Upper lobe of left lung (tissue), 4 donors: ENCODE measurements at regions not wholly inside any gene's neighbourhood (a gene's known extent, or its start where the extent isn't known, plus 50 kb on each side); places are given as distances from the start of the nearest gene placed in this dataset.

Source experiments
- POLR2A ChIP-seq, 4 donors: fragments of 450-650 bp; IDR thresholded peaks; one replicate each; pipeline ENCODE4 v1.5.1; 2016 to 2017; ENCODE audit warnings: antibody characterized with exemption in 4 of 4, mild to moderate bottlenecking in 2 of 4
- TF ChIP-seq, protein P1 (sequence below), 6 experiments: fragments of 450-650 bp in 4 of 6; fragments of 200-600 bp in 2 of 6; sonication (generic) in 2 of 6; IDR thresholded peaks; one replicate each; pipeline ENCODE4 v1.5.1; 2016 to 2019; ENCODE audit warnings: antibody characterized with exemption in 6 of 6

DNA sequence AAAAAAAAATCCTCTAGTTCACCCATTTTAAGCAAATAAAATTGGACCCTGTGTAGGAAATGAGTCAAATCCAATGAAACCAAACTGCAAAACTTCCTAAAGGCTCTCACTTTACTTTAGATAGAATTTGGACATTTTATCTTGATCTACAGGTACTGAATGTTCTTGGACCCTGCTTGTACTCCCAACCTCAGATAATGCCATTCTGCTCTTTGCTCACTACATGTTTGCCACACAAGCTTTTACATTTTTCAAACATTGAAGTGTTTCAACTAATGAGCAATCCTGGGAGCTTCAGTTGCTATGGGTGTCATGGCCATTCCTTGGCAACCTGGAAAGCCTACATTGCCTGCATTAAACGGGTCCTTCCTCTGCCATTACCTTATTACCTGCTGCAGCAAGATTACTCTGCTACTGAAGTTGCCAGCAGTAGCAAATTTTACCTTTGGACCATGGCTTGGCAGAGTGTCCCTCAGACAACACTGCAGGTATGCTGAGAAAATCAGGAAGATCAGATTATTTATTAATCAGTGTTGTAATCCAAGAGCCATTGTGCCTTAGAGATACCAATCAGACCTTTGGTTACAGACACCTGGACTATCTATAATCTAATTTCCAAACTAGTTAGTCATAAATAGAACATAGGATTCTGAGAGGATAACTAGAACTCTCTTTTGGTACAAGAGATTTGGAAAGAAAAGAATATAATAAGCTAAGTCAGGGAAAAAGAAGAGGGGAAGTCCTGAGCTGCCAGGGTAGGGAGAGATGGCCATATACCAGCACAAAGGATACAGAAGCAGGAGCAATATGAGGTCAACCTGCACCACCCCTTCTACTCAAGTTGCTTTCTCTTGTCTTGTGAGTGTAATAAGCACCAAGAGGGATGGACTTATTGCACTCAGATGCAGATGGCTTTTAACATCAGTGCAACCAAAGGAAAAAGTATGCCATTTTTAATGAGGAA, 293.3 kb upstream of the TFPI start:
- TF ChIP-seq, protein P1, sequence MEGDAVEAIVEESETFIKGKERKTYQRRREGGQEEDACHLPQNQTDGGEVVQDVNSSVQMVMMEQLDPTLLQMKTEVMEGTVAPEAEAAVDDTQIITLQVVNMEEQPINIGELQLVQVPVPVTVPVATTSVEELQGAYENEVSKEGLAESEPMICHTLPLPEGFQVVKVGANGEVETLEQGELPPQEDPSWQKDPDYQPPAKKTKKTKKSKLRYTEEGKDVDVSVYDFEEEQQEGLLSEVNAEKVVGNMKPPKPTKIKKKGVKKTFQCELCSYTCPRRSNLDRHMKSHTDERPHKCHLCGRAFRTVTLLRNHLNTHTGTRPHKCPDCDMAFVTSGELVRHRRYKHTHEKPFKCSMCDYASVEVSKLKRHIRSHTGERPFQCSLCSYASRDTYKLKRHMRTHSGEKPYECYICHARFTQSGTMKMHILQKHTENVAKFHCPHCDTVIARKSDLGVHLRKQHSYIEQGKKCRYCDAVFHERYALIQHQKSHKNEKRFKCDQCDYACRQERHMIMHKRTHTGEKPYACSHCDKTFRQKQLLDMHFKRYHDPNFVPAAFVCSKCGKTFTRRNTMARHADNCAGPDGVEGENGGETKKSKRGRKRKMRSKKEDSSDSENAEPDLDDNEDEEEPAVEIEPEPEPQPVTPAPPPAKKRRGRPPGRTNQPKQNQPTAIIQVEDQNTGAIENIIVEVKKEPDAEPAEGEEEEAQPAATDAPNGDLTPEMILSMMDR (IDR thresholded peaks at IDR 0.05) = no peak
- no peak for TF ChIP-seq POLR2A (IDR thresholded peaks at IDR 0.05)
